B cell (primary cell): ENCODE measurements at regions not wholly inside any gene's neighbourhood (a gene's known extent, or its start where the extent isn't known, plus 50 kb on each side); places are given as distances from the start of the nearest gene placed in this dataset.

ENCODE experiments used
- ATAC-seq: fragments of 200-7000 bp; cut with Tn5 transposase; one replicate; pipeline ENCODE4 v1.10.0; 2021; ENCODE audit warnings: low read depth, mild to moderate bottlenecking, moderate number of reproducible peaks, moderate library complexity
- CTCF ChIA-PET: fragments of 350-600 bp; sonication (Branson Sonifier 250); formaldehyde crosslinking; loops from one replicate; lab custom pipeline; 2021; ENCODE audit warnings: antibody characterized with exemption, inconsistent platforms; lab: Charles Lee
- POLR2A ChIA-PET: fragments of 350-600 bp; sonication (Branson Sonifier 250); formaldehyde crosslinking; loops from one replicate; lab custom pipeline; 2021; ENCODE audit warnings: antibody characterized with exemption; lab: Charles Lee
- DNase-seq: peaks from one replicate; pipeline ENCODE4 v3.0.0; 2013
- H2AFZ ChIP-seq: 2 replicates; pipeline ENCODE4 v1.6.1; 2012; ENCODE audit warnings: mild to moderate bottlenecking, low read depth, low read length; ENCODE audit not compliant: insufficient read depth, poor library complexity, severe bottlenecking
- H3K27ac ChIP-seq, 2 donors: 1 replicate in 1 of 2; 2 replicates in 1 of 2; pipeline ENCODE4 v1.5.1; 2012 to 2013; ENCODE audit warnings: low read length in 2 of 2, mild to moderate bottlenecking in 2 of 2, moderate library complexity in 1 of 2
- H3K27me3 ChIP-seq, 4 experiments: fragments of 200-600 bp in 1 of 4; sonication (generic) in 1 of 4; replicated peaks in 1 of 4; 1 replicate in 2 of 4; 2 replicates in 2 of 4; pipeline versions ENCODE4 v1.6.1 to v1.7.0; 2013 to 2016; ENCODE audit warnings: low read length in 3 of 4, mild to moderate bottlenecking in 2 of 4, mixed read lengths in 1 of 4, moderate library complexity in 1 of 4; ENCODE audit not compliant: insufficient read depth in 4 of 4, control insufficient read depth in 3 of 4; ENCODE audit errors: control extremely low read depth in 1 of 4
- H3K36me3 ChIP-seq, 2 experiments: replicated peaks in 1 of 2; 1 replicate in 1 of 2; 2 replicates in 1 of 2; pipeline versions ENCODE4 v1.6.1 to v1.7.1; 2013; ENCODE audit warnings: low read length in 1 of 2; ENCODE audit not compliant: insufficient read depth in 2 of 2, control insufficient read depth in 1 of 2; ENCODE audit errors: control extremely low read depth in 1 of 2, extremely low read depth in 1 of 2
- H3K4me1 ChIP-seq, 2 donors: fragments of 200-600 bp in 1 of 2; sonication (generic) in 1 of 2; 1 replicate in 1 of 2; 2 replicates in 1 of 2; pipeline versions ENCODE4 v1.5.1 to v1.6.1; 2013 to 2017; ENCODE audit warnings: low read length in 2 of 2; ENCODE audit not compliant: control insufficient read depth in 2 of 2, insufficient read depth in 2 of 2
- H3K4me2 ChIP-seq: replicated peaks from 2 replicates; pipeline ENCODE3; 2012; ENCODE audit warnings: mild to moderate bottlenecking, low read depth, low read length; ENCODE audit not compliant: poor library complexity, severe bottlenecking
- H3K4me3 ChIP-seq, 5 experiments: fragments of 200-600 bp in 1 of 5; sonication (generic) in 1 of 5; 1 replicate in 3 of 5; 2 replicates in 2 of 5; pipeline versions ENCODE4 v1.5.1 to v1.7.0; 2011 to 2016; ENCODE audit warnings: low read length in 4 of 5, mild to moderate bottlenecking in 4 of 5, low read depth in 2 of 5, control low read depth in 1 of 5, moderate library complexity in 1 of 5; ENCODE audit not compliant: insufficient read depth in 1 of 5; ENCODE audit errors: control extremely low read depth in 1 of 5, extremely low read depth in 1 of 5
- H3K79me2 ChIP-seq: fragments of 200-600 bp; sonication (generic); one replicate; pipeline ENCODE4 v1.6.0; 2016; ENCODE audit warnings: low read length; ENCODE audit not compliant: control insufficient read depth, insufficient read depth
- H3K9ac ChIP-seq: fragments of 200-600 bp; sonication (generic); 2 replicates; pipeline ENCODE4 v1.6.1; 2017; ENCODE audit warnings: mild to moderate bottlenecking, low read length, moderate library complexity
- H3K9me3 ChIP-seq, 3 donors: one replicate each; pipeline versions ENCODE4 v1.6.1 to v1.7.1; 2013; ENCODE audit warnings: low read length in 2 of 3; ENCODE audit not compliant: control insufficient read depth in 2 of 3, insufficient read depth in 1 of 3; ENCODE audit errors: control extremely low read depth in 1 of 3
- H4K20me1 ChIP-seq: 2 replicates; pipeline ENCODE4 v1.6.0; 2012; ENCODE audit warnings: mild to moderate bottlenecking, low read length; ENCODE audit not compliant: insufficient read depth, control insufficient read depth, poor library complexity, severe bottlenecking
- H3K27ac Mint-ChIP-seq: one replicate; pipeline ENCODE4 v1.8.0; 2021; ENCODE audit warnings: mixed read lengths
- H3K27me3 Mint-ChIP-seq: one replicate; pipeline ENCODE4 v1.8.0; 2021; ENCODE audit warnings: mixed read lengths
- H3K4me1 Mint-ChIP-seq: one replicate; pipeline ENCODE4 v1.8.0; 2021; ENCODE audit warnings: mixed read lengths
- H3K4me3 Mint-ChIP-seq: one replicate; pipeline ENCODE4 v1.8.0; 2021; ENCODE audit warnings: mixed read lengths
- H3K9me3 Mint-ChIP-seq: one replicate; pipeline ENCODE4 v1.8.0; 2022; ENCODE audit warnings: mixed read lengths; ENCODE audit not compliant: insufficient read depth
- CTCF ChIP-seq: fragments of 200-600 bp; IDR thresholded peaks from one replicate; pipeline ENCODE4 v1.8.0; 2022; ENCODE audit warnings: antibody characterized with exemption, mild to moderate bottlenecking
- EZH2 ChIP-seq: IDR thresholded peaks from 2 replicates; pipeline ENCODE4 v1.6.1; 2012; ENCODE audit warnings: borderline replicate concordance, low read depth, mild to moderate bottlenecking, moderate library complexity, low read length; ENCODE audit not compliant: insufficient read depth, poor library complexity, severe bottlenecking
- WGBS: methylation state at CpG from one replicate; pipeline ENCODE4 v1.1.5; 2013; ENCODE audit warnings: missing lambda C conversion rate; ENCODE audit not compliant: insufficient coverage; 5-methylcytosine and 5-hydroxymethylcytosine counted together
- intact Hi-C: fragments of 100-400 bp; cut with micrococcal nuclease; formaldehyde crosslinking; loops from one replicate; pipeline ENCODE4 v1.10.0; 2022

- Mint-ChIP-seq H3K27me3 (no peaks in the 10 kb centered on the region), H3K27ac (no peak overlapping the region), H3K9me3 (peaks cover 2% of the 10 kb centered on the region), H3K4me3 (no peak overlapping the region), H3K4me1 (no peaks in the 10 kb centered on the region)
- Histone ChIP-seq H2AFZ (no peak overlapping the region), H3K9ac (no peak overlapping the region), H4K20me1 (no peaks in the 10 kb centered on the region), H3K36me3 (no peaks in the 10 kb centered on the region), H3K4me2 (no peak overlapping the region), H3K79me2 (no peaks in the 10 kb centered on the region), H3K4me3 (no peak overlapping the region), H3K9me3 (peaks cover 0 to 3% (median 0%) of the 10 kb centered on the region in 3 donors), H3K27me3 (no peaks in the 10 kb centered on the region), H3K4me1 (no peaks in the 10 kb centered on the region), H3K27ac (no peak overlapping the region)
- CTCF ChIA-PET: no interaction called here
- no peak for DNase-seq
- WGBS: no CpG with 5 or more reads among the region's 3 CpGs
- TF ChIP-seq EZH2: no peak
- TF ChIP-seq CTCF: no peak
- POLR2A ChIA-PET: no interaction called here
- no peak for ATAC-seq
- intact Hi-C loops: no loop called here
Observed at GRCh38 chr1:81600878-81601622, 199.7 kb upstream of the ADGRL2 start.

GRCh38 chr1:81600363-81600762 is 200.4 kb upstream of the ADGRL2 start:
- Mint-ChIP-seq H3K4me1 (no peaks in the 10 kb centered on the region), H3K27me3 (no peaks in the 10 kb centered on the region), H3K9me3 (no peaks in the 10 kb centered on the region), H3K4me3 (no peak overlapping the region), H3K27ac (no peak overlapping the region)
- Histone ChIP-seq H3K4me1 (no peaks in the 10 kb centered on the region), H3K36me3 (no peaks in the 10 kb centered on the region), H3K27me3 (no peaks in the 10 kb centered on the region), H2AFZ (no peak overlapping the region), H3K4me3 (no peak overlapping the region), H3K4me2 (no peak overlapping the region), H4K20me1 (no peaks in the 10 kb centered on the region), H3K9me3 (peaks cover 0 to 3% (median 0%) of the 10 kb centered on the region in 3 donors), H3K9ac (no peak overlapping the region), H3K27ac (no peak overlapping the region), H3K79me2 (no peaks in the 10 kb centered on the region)
- CTCF ChIA-PET: no interaction called here
- ATAC-seq: no peak
- no peak for TF ChIP-seq EZH2
- intact Hi-C loops: no loop called here
- DNase-seq: no peak
- WGBS: 100% methylated on average over 1 of the region's 1 CpG
- POLR2A ChIA-PET: no interaction called here
